ENCODE measurements at regions not wholly inside any gene's neighbourhood (a gene's known extent, or its start where the extent isn't known, plus 50 kb on each side); places are given as distances from the start of the nearest gene placed in this dataset.

DNA sequence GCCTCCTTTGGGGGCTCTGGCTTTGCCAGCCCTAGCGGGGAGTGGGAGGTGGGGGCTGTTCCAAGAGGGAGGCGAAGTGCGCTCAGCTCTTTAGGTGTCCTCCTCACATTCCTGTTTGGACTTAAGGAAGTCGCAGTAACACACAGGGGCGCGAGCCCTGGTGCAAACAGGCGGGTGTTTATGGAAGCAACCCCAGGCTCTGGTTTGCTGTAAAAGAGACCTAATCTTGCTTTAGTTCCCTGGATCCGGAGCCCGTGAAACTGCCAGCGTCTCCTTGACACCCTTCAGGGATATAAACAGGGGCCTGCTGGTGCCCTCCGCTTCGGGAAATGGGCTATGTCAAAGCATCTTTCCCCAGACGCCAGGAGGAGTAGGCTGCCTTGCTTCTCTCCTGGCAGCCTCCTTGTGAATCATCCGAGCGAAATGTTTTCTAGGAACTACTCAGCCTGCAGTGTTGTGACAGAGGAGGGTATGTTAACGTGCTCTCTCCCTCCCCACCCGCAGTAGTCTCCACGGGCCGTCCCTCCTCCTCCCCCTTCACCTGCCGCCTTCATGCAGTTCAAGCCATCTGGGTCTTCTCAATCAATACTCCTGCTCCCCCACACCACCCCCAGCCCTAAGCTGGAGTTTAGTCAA is 168.0 kb upstream of the LRFN2 start:
- TF ChIP-seq GATA2 (IDR thresholded peaks at IDR 0.05; ENCODE audit: low read depth, low read length), result no peak
- no peak for TF ChIP-seq GATA3 (IDR thresholded peaks at IDR 0.05; ENCODE audit: low read depth, low read length)

All from SH-SY5Y (cell line).